ENCODE measurements at regions not wholly inside any gene's neighbourhood (a gene's known extent, or its start where the extent isn't known, plus 50 kb on each side); places are given as distances from the start of the nearest gene placed in this dataset.

- Mint-ChIP-seq H3K36me3 (no peaks in the 10 kb centered on the region), H3K27me3 (no peaks in the 10 kb centered on the region), H3K27ac (no peak overlapping the region), H3K4me1 (no peaks in the 10 kb centered on the region), H3K9me3 (peaks cover 0 to 24% (median 5%) of the 10 kb centered on the region in 11 donors), H3K4me3 (no peak overlapping the region)
- ATAC-seq (no peak), DNase-seq (no peak)
- Histone ChIP-seq H3K27me3 (ENCODE audit: control insufficient read depth in 2 of 2, insufficient read depth in 2 of 2, low read length in 2 of 2) (no peaks in the 10 kb centered on the region), H3K4me1 (ENCODE audit: control insufficient read depth in 2 of 2, insufficient read depth in 2 of 2, low read length in 2 of 2) (no peaks in the 10 kb centered on the region), H3K27ac (ENCODE audit: low read depth, low read length) (no peak overlapping the region), H3K9me3 (ENCODE audit: control insufficient read depth in 2 of 3, low read length in 3 of 3) (no peaks in the 10 kb centered on the region), H3K36me3 (ENCODE audit: control insufficient read depth in 2 of 3, insufficient read depth in 3 of 3, low read length in 3 of 3) (no peaks in the 10 kb centered on the region), H3K4me3 (ENCODE audit: low read length) (no peak overlapping the region)
- intact Hi-C loops (cut with micrococcal nuclease), result no loop called here
- ChIA-PET POLR2A (no interaction called here), CTCF (no interaction called here)
Measured at GRCh38 chr14:82492157-82492556, 958.5 kb upstream of the SEL1L start.

- Mint-ChIP-seq H3K4me3 (no peak overlapping the region), H3K36me3 (no peaks in the 10 kb centered on the region), H3K4me1 (no peaks in the 10 kb centered on the region), H3K27me3 (no peaks in the 10 kb centered on the region), H3K9me3 (peaks cover 0 to 15% (median 6%) of the 10 kb centered on the region in 11 donors), H3K27ac (no peak overlapping the region)
- ChIA-PET POLR2A (no interaction called here), CTCF (no interaction called here)
- H3K9me3 ChIP-seq (ENCODE audit: control insufficient read depth in 2 of 3, low read length in 3 of 3), result no peaks in the 10 kb centered on the region
- H3K36me3 ChIP-seq (ENCODE audit: control insufficient read depth in 2 of 3, insufficient read depth in 3 of 3, low read length in 3 of 3), result no peaks in the 10 kb centered on the region
- no peak overlapping the region for H3K27ac ChIP-seq (ENCODE audit: low read depth, low read length)
- intact Hi-C loops (cut with micrococcal nuclease), result no loop called here
- no peaks in the 10 kb centered on the region for H3K4me1 ChIP-seq (ENCODE audit: control insufficient read depth in 2 of 2, insufficient read depth in 2 of 2, low read length in 2 of 2)
- no peaks in the 10 kb centered on the region for H3K27me3 ChIP-seq (ENCODE audit: control insufficient read depth in 2 of 2, insufficient read depth in 2 of 2, low read length in 2 of 2)
- DNase-seq (no peak), ATAC-seq (no peak)
- no peak overlapping the region for H3K4me3 ChIP-seq (ENCODE audit: low read length)
Measured at GRCh38 chr14:82500222-82500621, 966.6 kb upstream of the SEL1L start.

- POLR2A ChIA-PET, result no interaction called here
Measured at GRCh38 chr14:82501554-82501953, 967.9 kb upstream of the SEL1L start.

GRCh38 chr14:82502043-82502442 is 968.4 kb upstream of the SEL1L start:
- intact Hi-C loops (cut with micrococcal nuclease), result no loop called here
- Histone ChIP-seq H3K36me3 (ENCODE audit: control insufficient read depth in 2 of 3, insufficient read depth in 3 of 3, low read length in 3 of 3) (no peaks in the 10 kb centered on the region), H3K9me3 (ENCODE audit: control insufficient read depth in 2 of 3, low read length in 3 of 3) (no peaks in the 10 kb centered on the region), H3K27ac (ENCODE audit: low read depth, low read length) (no peak overlapping the region), H3K27me3 (ENCODE audit: control insufficient read depth in 2 of 2, insufficient read depth in 2 of 2, low read length in 2 of 2) (no peaks in the 10 kb centered on the region), H3K4me1 (ENCODE audit: control insufficient read depth in 2 of 2, insufficient read depth in 2 of 2, low read length in 2 of 2) (no peaks in the 10 kb centered on the region), H3K4me3 (ENCODE audit: low read length) (no peak overlapping the region)
- POLR2A ChIA-PET, result no interaction called here
- H3K27me3 Mint-ChIP-seq, result no peaks in the 10 kb centered on the region
- H3K27ac Mint-ChIP-seq, result no peak overlapping the region
- ATAC-seq (no peak), DNase-seq (no peak)
- H3K36me3 Mint-ChIP-seq, result no peaks in the 10 kb centered on the region
- CTCF ChIA-PET, result no interaction called here
- H3K4me1 Mint-ChIP-seq, result no peaks in the 10 kb centered on the region
- peaks cover 0 to 15% (median 4%) of the 10 kb centered on the region in 11 donors for H3K9me3 Mint-ChIP-seq
- no peak overlapping the region for H3K4me3 Mint-ChIP-seq

More at GRCh38 chr14:82501554-82501953, 967.9 kb upstream of the SEL1L start:
- CTCF ChIA-PET, result no interaction called here
- DNase-seq, result no peak
- no peak overlapping the region for H3K4me3 Mint-ChIP-seq
- no peaks in the 10 kb centered on the region for H3K4me1 Mint-ChIP-seq
- no peaks in the 10 kb centered on the region for H3K27me3 Mint-ChIP-seq
- H3K36me3 Mint-ChIP-seq, result no peaks in the 10 kb centered on the region
- H3K27ac Mint-ChIP-seq, result no peak overlapping the region
- Histone ChIP-seq H3K27ac (ENCODE audit: low read depth, low read length) (no peak overlapping the region), H3K9me3 (ENCODE audit: control insufficient read depth in 2 of 3, low read length in 3 of 3) (no peaks in the 10 kb centered on the region), H3K4me1 (ENCODE audit: control insufficient read depth in 2 of 2, insufficient read depth in 2 of 2, low read length in 2 of 2) (no peaks in the 10 kb centered on the region), H3K27me3 (ENCODE audit: control insufficient read depth in 2 of 2, insufficient read depth in 2 of 2, low read length in 2 of 2) (no peaks in the 10 kb centered on the region), H3K4me3 (ENCODE audit: low read length) (no peak overlapping the region), H3K36me3 (ENCODE audit: control insufficient read depth in 2 of 3, insufficient read depth in 3 of 3, low read length in 3 of 3) (no peaks in the 10 kb centered on the region)
- H3K9me3 Mint-ChIP-seq, result peaks cover 0 to 15% (median 4%) of the 10 kb centered on the region in 11 donors
- intact Hi-C loops (cut with micrococcal nuclease), result no loop called here
- ATAC-seq, result no peak

- H3K27me3 ChIP-seq (ENCODE audit: control insufficient read depth in 2 of 2, insufficient read depth in 2 of 2, low read length in 2 of 2), result no peaks in the 10 kb centered on the region
- Mint-ChIP-seq H3K36me3 (no peaks in the 10 kb centered on the region), H3K27ac (no peak overlapping the region), H3K4me3 (no peak overlapping the region), H3K4me1 (no peaks in the 10 kb centered on the region), H3K27me3 (no peaks in the 10 kb centered on the region), H3K9me3 (peaks cover 0 to 18% (median 5%) of the 10 kb centered on the region in 11 donors)
- no peak for ATAC-seq
- POLR2A ChIA-PET, result no interaction called here
- H3K27ac ChIP-seq (ENCODE audit: low read depth, low read length), result no peak overlapping the region
- H3K9me3 ChIP-seq (ENCODE audit: control insufficient read depth in 2 of 3, low read length in 3 of 3), result no peaks in the 10 kb centered on the region
- H3K4me3 ChIP-seq (ENCODE audit: low read length), result no peak overlapping the region
- intact Hi-C loops (cut with micrococcal nuclease), result no loop called here
- DNase-seq, result no peak
- no peaks in the 10 kb centered on the region for H3K4me1 ChIP-seq (ENCODE audit: control insufficient read depth in 2 of 2, insufficient read depth in 2 of 2, low read length in 2 of 2)
- no peaks in the 10 kb centered on the region for H3K36me3 ChIP-seq (ENCODE audit: control insufficient read depth in 2 of 3, insufficient read depth in 3 of 3, low read length in 3 of 3)
- CTCF ChIA-PET, result no interaction called here
Measured at GRCh38 chr14:82504894-82505293, 971.2 kb upstream of the SEL1L start.

GRCh38 chr14:82510007-82510406 is 976.4 kb upstream of the SEL1L start:
- no peaks in the 10 kb centered on the region for H3K27me3 ChIP-seq (ENCODE audit: control insufficient read depth in 2 of 2, insufficient read depth in 2 of 2, low read length in 2 of 2)
- no peak overlapping the region for H3K4me3 Mint-ChIP-seq
- H3K4me3 ChIP-seq (ENCODE audit: low read length), result no peak overlapping the region
- no peak for DNase-seq
- H3K9me3 ChIP-seq (ENCODE audit: control insufficient read depth in 2 of 3, low read length in 3 of 3), result no peaks in the 10 kb centered on the region
- no peak for ATAC-seq
- H3K36me3 Mint-ChIP-seq, result no peaks in the 10 kb centered on the region
- ChIA-PET CTCF (no interaction called here), POLR2A (no interaction called here)
- H3K27ac Mint-ChIP-seq, result no peak overlapping the region
- no peaks in the 10 kb centered on the region for H3K36me3 ChIP-seq (ENCODE audit: control insufficient read depth in 2 of 3, insufficient read depth in 3 of 3, low read length in 3 of 3)
- H3K4me1 Mint-ChIP-seq, result no peaks in the 10 kb centered on the region
- intact Hi-C loops (cut with micrococcal nuclease), result no loop called here
- H3K4me1 ChIP-seq (ENCODE audit: control insufficient read depth in 2 of 2, insufficient read depth in 2 of 2, low read length in 2 of 2), result no peaks in the 10 kb centered on the region
- peaks cover 0 to 7% (median under 1%) of the 10 kb centered on the region in 11 donors for H3K9me3 Mint-ChIP-seq
- no peak overlapping the region for H3K27ac ChIP-seq (ENCODE audit: low read depth, low read length)
- H3K27me3 Mint-ChIP-seq, result no peaks in the 10 kb centered on the region

- H3K36me3 Mint-ChIP-seq, result no peaks in the 10 kb centered on the region
- H3K27ac ChIP-seq (ENCODE audit: low read depth, low read length), result no peak overlapping the region
- intact Hi-C loops (cut with micrococcal nuclease), result no loop called here
- peaks cover 0 to 11% (median 1%) of the 10 kb centered on the region in 11 donors for H3K9me3 Mint-ChIP-seq
- H3K9me3 ChIP-seq (ENCODE audit: control insufficient read depth in 2 of 3, low read length in 3 of 3), result no peaks in the 10 kb centered on the region
- no peaks in the 10 kb centered on the region for H3K27me3 Mint-ChIP-seq
- H3K4me3 Mint-ChIP-seq, result no peak overlapping the region
- DNase-seq (no peak), ATAC-seq (no peak)
- H3K4me1 ChIP-seq (ENCODE audit: control insufficient read depth in 2 of 2, insufficient read depth in 2 of 2, low read length in 2 of 2), result no peaks in the 10 kb centered on the region
- CTCF ChIA-PET, result no interaction called here
- no peaks in the 10 kb centered on the region for H3K27me3 ChIP-seq (ENCODE audit: control insufficient read depth in 2 of 2, insufficient read depth in 2 of 2, low read length in 2 of 2)
- no peaks in the 10 kb centered on the region for H3K4me1 Mint-ChIP-seq
- no peaks in the 10 kb centered on the region for H3K36me3 ChIP-seq (ENCODE audit: control insufficient read depth in 2 of 3, insufficient read depth in 3 of 3, low read length in 3 of 3)
- no peak overlapping the region for H3K4me3 ChIP-seq (ENCODE audit: low read length)
- POLR2A ChIA-PET, result no interaction called here
- no peak overlapping the region for H3K27ac Mint-ChIP-seq
Measured at GRCh38 chr14:82511399-82511798, 977.7 kb upstream of the SEL1L start.

Data from naive thymus-derived CD4-positive, alpha-beta T cell (primary cell).